GM19328 (cell line): ENCODE measurements at regions not wholly inside any gene's neighbourhood (a gene's known extent, or its start where the extent isn't known, plus 50 kb on each side); places are given as distances from the start of the nearest gene placed in this dataset.

Experiments
- ATAC-seq: cut with Tn5 transposase; IDR thresholded peaks from one replicate; pipeline ENCODE4 v1.9.1; 2021; ENCODE audit warnings: mild to moderate bottlenecking, moderate library complexity; ENCODE audit not compliant: unreplicated experiment

GRCh38 chr16:87250431-87250960 lies 66.7 kb downstream of the C16orf95 start:
- ATAC-seq = no peak

GRCh38 chr16:87252269-87252970 lies 64.8 kb downstream of the C16orf95 start:
- no peak for ATAC-seq
